CD14-positive monocyte (primary cell): ENCODE measurements at regions not wholly inside any gene's neighbourhood (a gene's known extent, or its start where the extent isn't known, plus 50 kb on each side); places are given as distances from the start of the nearest gene placed in this dataset.

Experiments
- DNase-seq, 3 donors: peaks; one replicate each; pipeline ENCODE4 v3.0.0-alpha.2; 2011 to 2022
- H2AFZ ChIP-seq: 2 replicates; pipeline ENCODE4 v1.6.0; 2012; ENCODE audit warnings: mild to moderate bottlenecking, low read depth, low read length, inconsistent platforms; ENCODE audit not compliant: insufficient read depth, poor library complexity, severe bottlenecking
- H3K27ac ChIP-seq, 2 donors: 1 replicate in 1 of 2; 2 replicates in 1 of 2; pipeline ENCODE4 v1.5.1; 2012 to 2013; ENCODE audit warnings: low read length in 2 of 2, control low read depth in 1 of 2, inconsistent platforms in 1 of 2, low read depth in 1 of 2, mild to moderate bottlenecking in 1 of 2
- H3K27me3 ChIP-seq, 2 donors: one replicate each; pipeline versions ENCODE4 v1.6.0 to v1.6.1; 2011 to 2013; ENCODE audit warnings: low read length in 2 of 2; ENCODE audit not compliant: control insufficient read depth in 2 of 2, insufficient read depth in 2 of 2
- H3K36me3 ChIP-seq, 2 donors: replicated peaks in 1 of 2; 1 replicate in 1 of 2; 2 replicates in 1 of 2; pipeline versions ENCODE4 v1.5.1 to v1.6.1; 2012 to 2013; ENCODE audit warnings: low read length in 2 of 2, control low read depth in 1 of 2, inconsistent platforms in 1 of 2, mild to moderate bottlenecking in 1 of 2; ENCODE audit not compliant: insufficient read depth in 2 of 2, control insufficient read depth in 1 of 2
- H3K4me1 ChIP-seq, 2 donors: 1 replicate in 1 of 2; 2 replicates in 1 of 2; pipeline versions ENCODE4 v1.5.1 to v1.6.1; 2012 to 2013; ENCODE audit warnings: low read length in 2 of 2, control low read depth in 1 of 2, inconsistent platforms in 1 of 2, mild to moderate bottlenecking in 1 of 2, moderate library complexity in 1 of 2; ENCODE audit not compliant: insufficient read depth in 2 of 2, control insufficient read depth in 1 of 2
- H3K4me2 ChIP-seq: replicated peaks from 2 replicates; pipeline ENCODE3; 2012; ENCODE audit warnings: low read length, moderate library complexity, mild to moderate bottlenecking; ENCODE audit not compliant: poor library complexity, severe bottlenecking; ENCODE audit errors: extremely low read depth
- H3K4me3 ChIP-seq, 3 experiments: fragments of 200-600 bp in 1 of 3; sonication (generic) in 1 of 3; replicated peaks in 1 of 3; 1 replicate in 2 of 3; 2 replicates in 1 of 3; pipeline ENCODE4 v1.5.1; 2011 to 2013; ENCODE audit warnings: low read length in 3 of 3, mild to moderate bottlenecking in 3 of 3, control low read depth in 2 of 3, low read depth in 2 of 3, inconsistent platforms in 1 of 3, moderate library complexity in 1 of 3
- H3K79me2 ChIP-seq: 2 replicates; pipeline ENCODE4 v1.6.0; 2012; ENCODE audit warnings: mild to moderate bottlenecking, control low read depth, inconsistent platforms, low read length, moderate library complexity; ENCODE audit not compliant: insufficient read depth
- H3K9ac ChIP-seq: 2 replicates; pipeline ENCODE4 v1.6.0; 2017; ENCODE audit warnings: low read length, mild to moderate bottlenecking; ENCODE audit not compliant: insufficient read depth, poor library complexity, severe bottlenecking
- H3K9me3 ChIP-seq, 2 donors: replicated peaks in 1 of 2; 1 replicate in 1 of 2; 2 replicates in 1 of 2; pipeline versions ENCODE4 v1.5.1 to v1.6.1; 2012 to 2013; ENCODE audit warnings: low read length in 2 of 2, control low read depth in 1 of 2; ENCODE audit not compliant: control insufficient read depth in 1 of 2, insufficient read depth in 1 of 2
- H4K20me1 ChIP-seq: 2 replicates; pipeline ENCODE4 v1.6.0; 2012; ENCODE audit warnings: mild to moderate bottlenecking, low read length, control low read depth, moderate library complexity; ENCODE audit not compliant: insufficient read depth
- H3K27ac Mint-ChIP-seq, 7 donors: one replicate each; pipeline ENCODE4 v1.8.0; 2020; ENCODE audit warnings: mild to moderate bottlenecking in 7 of 7, mixed read lengths in 7 of 7, moderate library complexity in 6 of 7, inconsistent platforms in 2 of 7
- H3K27me3 Mint-ChIP-seq, 3 donors: one replicate each; pipeline ENCODE4 v1.8.0; 2021 to 2022; ENCODE audit warnings: low read depth in 3 of 3, mild to moderate bottlenecking in 3 of 3, mixed read lengths in 3 of 3, moderate library complexity in 3 of 3, inconsistent platforms in 1 of 3
- H3K36me3 Mint-ChIP-seq, 2 donors: one replicate each; pipeline ENCODE4 v1.8.0; 2020; ENCODE audit warnings: mixed read lengths in 2 of 2, inconsistent platforms in 1 of 2, mild to moderate bottlenecking in 1 of 2
- H3K4me1 Mint-ChIP-seq: one replicate; pipeline ENCODE4 v1.8.0; 2020; ENCODE audit warnings: mild to moderate bottlenecking, mixed read lengths
- H3K4me3 Mint-ChIP-seq, 2 donors: one replicate each; pipeline ENCODE4 v1.8.0; 2020; ENCODE audit warnings: mild to moderate bottlenecking in 2 of 2, mixed read lengths in 2 of 2, moderate library complexity in 1 of 2
- H3K9me3 Mint-ChIP-seq, 7 donors: one replicate each; pipeline ENCODE4 v1.8.0; 2020 to 2022; ENCODE audit warnings: mixed read lengths in 7 of 7, mild to moderate bottlenecking in 6 of 7, moderate library complexity in 6 of 7, inconsistent platforms in 2 of 7
- CTCF ChIP-seq: fragments of 200-600 bp; IDR thresholded peaks from one replicate; pipeline ENCODE4 v1.8.0; 2022; ENCODE audit warnings: antibody characterized with exemption, mild to moderate bottlenecking
- WGBS: methylation state at CpG from one replicate; pipeline ENCODE4 v1.1.5; 2013; ENCODE audit warnings: missing lambda C conversion rate; ENCODE audit not compliant: insufficient coverage; 5-methylcytosine and 5-hydroxymethylcytosine counted together
- intact Hi-C, 2 donors: fragments of 100-400 bp; cut with micrococcal nuclease; formaldehyde crosslinking; loops; one replicate each; pipeline versions ENCODE4 v1.15.0 to v1.15.1; 2023

DNA sequence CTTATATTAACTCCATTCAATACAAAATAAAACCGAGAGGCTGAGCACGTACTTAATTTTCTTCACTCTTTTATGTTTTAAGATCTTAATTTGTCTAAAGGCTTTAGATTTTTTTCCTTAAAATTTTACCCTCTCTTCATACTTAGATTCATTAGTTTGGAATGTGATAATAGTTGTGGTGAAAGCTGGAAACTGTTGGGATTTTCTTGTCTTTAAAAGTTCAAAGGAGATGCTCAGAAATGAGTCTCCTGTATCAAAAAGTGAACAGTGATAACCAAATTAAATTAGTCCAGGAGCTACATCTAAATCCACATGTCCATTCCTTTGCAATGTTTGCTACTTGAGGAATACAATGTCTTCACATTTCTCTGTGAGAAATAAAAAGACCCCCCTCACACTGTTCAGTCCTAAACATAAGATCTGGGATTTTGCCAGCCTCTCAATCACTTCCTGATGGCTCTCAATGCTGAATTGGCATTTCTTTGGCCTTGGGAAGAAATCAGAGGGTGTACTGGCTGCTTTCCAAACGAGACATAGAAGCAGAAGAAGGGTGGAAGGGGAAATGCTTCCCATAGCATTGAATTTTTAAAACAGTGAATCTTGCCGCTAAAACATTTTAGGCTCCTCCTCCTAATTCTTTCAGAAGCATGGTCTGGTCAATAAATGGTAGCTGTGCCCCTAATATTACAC, 245.0 kb downstream of the SHOX2 start:
- no peak overlapping the region for H3K9ac ChIP-seq
- Mint-ChIP-seq H3K36me3 (no peaks in the 10 kb centered on the region), H3K27ac (no peak overlapping the region), H3K4me3 (no peak overlapping the region), H3K4me1 (no peaks in the 10 kb centered on the region), H3K9me3 (no peaks in the 10 kb centered on the region), H3K27me3 (peaks cover 4 to 8% (median 7%) of the 10 kb centered on the region in 3 donors)
- H3K4me2 ChIP-seq, result no peak overlapping the region
- intact Hi-C loops, result loop anchor here in 1 of 2 donors (10.0 kb wide), 1 partner anchor 574 kb away; no protein-coding TSS in a partner anchor
- no CpG with 5 or more reads among the region's 4 CpGs for WGBS
- H3K9me3 ChIP-seq, result no peaks in the 10 kb centered on the region
- no peak for TF ChIP-seq CTCF
- H2AFZ ChIP-seq, result no peak overlapping the region
- no peak overlapping the region for H3K4me3 ChIP-seq
- no peaks in the 10 kb centered on the region for H3K4me1 ChIP-seq
- H3K27ac ChIP-seq, result no peak overlapping the region
- H3K27me3 ChIP-seq, result no peaks in the 10 kb centered on the region
- H3K79me2 ChIP-seq, result no peaks in the 10 kb centered on the region
- no peaks in the 10 kb centered on the region for H4K20me1 ChIP-seq
- no peaks in the 10 kb centered on the region for H3K36me3 ChIP-seq
- DNase-seq, result no peak

- H3K4me1 ChIP-seq, result no peaks in the 10 kb centered on the region
- H3K4me1 Mint-ChIP-seq, result no peaks in the 10 kb centered on the region
- no peak overlapping the region for H3K4me2 ChIP-seq
- no peaks in the 10 kb centered on the region for H3K9me3 ChIP-seq
- peaks cover 4 to 8% (median 7%) of the 10 kb centered on the region in 3 donors for H3K27me3 Mint-ChIP-seq
- no peak overlapping the region for H3K27ac Mint-ChIP-seq
- intact Hi-C loops, result no loop called here
- H3K27me3 ChIP-seq, result no peaks in the 10 kb centered on the region
- H3K27ac ChIP-seq, result no peak overlapping the region
- no peak overlapping the region for H3K4me3 ChIP-seq
- no peaks in the 10 kb centered on the region for H3K36me3 Mint-ChIP-seq
- H2AFZ ChIP-seq, result no peak overlapping the region
- H3K4me3 Mint-ChIP-seq, result no peak overlapping the region
- no peaks in the 10 kb centered on the region for H3K36me3 ChIP-seq
- H3K9me3 Mint-ChIP-seq, result no peaks in the 10 kb centered on the region
- no peak overlapping the region for H3K9ac ChIP-seq
- DNase-seq, result no peak
- H3K79me2 ChIP-seq, result no peaks in the 10 kb centered on the region
- no peak for TF ChIP-seq CTCF
- no CpG with 5 or more reads among the region's 2 CpGs for WGBS
- H4K20me1 ChIP-seq, result no peaks in the 10 kb centered on the region
Measured at GRCh38 chr3:157859541-157859940, 246.7 kb downstream of the SHOX2 start.
